NT2/D1 (cell line): ENCODE measurements at regions not wholly inside any gene's neighbourhood (a gene's known extent, or its start where the extent isn't known, plus 50 kb on each side); places are given as distances from the start of the nearest gene placed in this dataset.

Experiments
- SUZ12 ChIP-seq: IDR thresholded peaks from 2 replicates; pipeline ENCODE4 v1.6.1; 2011; ENCODE audit not compliant: insufficient read length, insufficient read depth; ENCODE audit errors: extremely low read depth
- YY1 ChIP-seq: IDR thresholded peaks from 2 replicates; pipeline ENCODE4 v1.6.1; 2011; ENCODE audit not compliant: insufficient read length, insufficient read depth
- ZNF274 ChIP-seq: IDR thresholded peaks from 2 replicates; pipeline ENCODE4 v1.6.1; 2011; ENCODE audit warnings: mild to moderate bottlenecking, low read depth, low read length

- TF ChIP-seq YY1 (no peak), SUZ12 (no peak), ZNF274 (no peak)
Observed at GRCh38 chr2:139819273-139819796, 1039.1 kb upstream of the NXPH2 start.
